GM23248 (cell line): ENCODE measurements at regions not wholly inside any gene's neighbourhood (a gene's known extent, or its start where the extent isn't known, plus 50 kb on each side); places are given as distances from the start of the nearest gene placed in this dataset.

Experiments
- DNase-seq: peaks from one replicate; pipeline ENCODE4 v3.0.0-alpha.2; 2015
- H2AFZ ChIP-seq: fragments of 200-600 bp; sonication (generic); 2 replicates; pipeline ENCODE4 v1.6.1; 2016; ENCODE audit warnings: antibody characterized with exemption
- H3F3A ChIP-seq: fragments of 200-600 bp; sonication (generic); 2 replicates; pipeline ENCODE4 v1.6.1; 2016; ENCODE audit warnings: mild to moderate bottlenecking, antibody characterized with exemption, mixed run types; ENCODE audit not compliant: insufficient read depth
- H3K27ac ChIP-seq: fragments of 200-600 bp; sonication (generic); 2 replicates; pipeline ENCODE4 v1.5.1; 2016; ENCODE audit warnings: mild to moderate bottlenecking
- H3K27me3 ChIP-seq: fragments of 200-600 bp; sonication (generic); replicated peaks from 2 replicates; pipeline ENCODE4 v1.6.1; 2016; ENCODE audit warnings: mild to moderate bottlenecking; ENCODE audit not compliant: insufficient read depth
- H3K36me3 ChIP-seq: fragments of 200-600 bp; sonication (generic); 2 replicates; pipeline ENCODE4 v1.6.1; 2016; ENCODE audit warnings: low read depth, mild to moderate bottlenecking
- H3K4me1 ChIP-seq: fragments of 200-600 bp; sonication (generic); 2 replicates; pipeline ENCODE4 v1.6.1; 2016; ENCODE audit warnings: mild to moderate bottlenecking; ENCODE audit not compliant: insufficient read depth
- H3K4me2 ChIP-seq: fragments of 200-600 bp; sonication (generic); one replicate; pipeline ENCODE4 v1.6.1; 2016; ENCODE audit warnings: mild to moderate bottlenecking; ENCODE audit not compliant: unreplicated experiment
- H3K4me3 ChIP-seq: fragments of 200-600 bp; sonication (generic); 2 replicates; pipeline ENCODE4 v1.5.1; 2016; ENCODE audit warnings: mild to moderate bottlenecking
- H3K79me2 ChIP-seq: fragments of 200-600 bp; sonication (generic); 2 replicates; pipeline ENCODE4 v1.6.1; 2016; ENCODE audit warnings: mild to moderate bottlenecking; ENCODE audit not compliant: insufficient read depth
- H3K9ac ChIP-seq: fragments of 200-600 bp; sonication (generic); 2 replicates; pipeline ENCODE4 v1.6.1; 2016; ENCODE audit warnings: mild to moderate bottlenecking
- H3K9me2 ChIP-seq: fragments of 200-600 bp; sonication (generic); 2 replicates; pipeline ENCODE4 v1.6.1; 2016; ENCODE audit warnings: mixed run types, mild to moderate bottlenecking, moderate library complexity; ENCODE audit not compliant: insufficient read depth
- H3K9me3 ChIP-seq: fragments of 200-600 bp; sonication (generic); one replicate; pipeline ENCODE4 v1.6.1; 2017; ENCODE audit warnings: low read depth
- H4K20me1 ChIP-seq: fragments of 200-600 bp; sonication (generic); 2 replicates; pipeline ENCODE4 v1.6.0; 2016; ENCODE audit not compliant: insufficient read depth
- EZH2 ChIP-seq: fragments of 200-600 bp; sonication (generic); IDR thresholded peaks from 2 replicates; pipeline ENCODE4 v1.6.1; 2018; ENCODE audit warnings: antibody characterized with exemption, mild to moderate bottlenecking; ENCODE audit not compliant: insufficient read depth, poor library complexity, severe bottlenecking
- EZH2phosphoT487 ChIP-seq: fragments of 200-600 bp; sonication (generic); IDR thresholded peaks from 2 replicates; pipeline ENCODE4 v1.6.1; 2018; ENCODE audit warnings: antibody characterized with exemption, moderate library complexity, mild to moderate bottlenecking, low read depth; ENCODE audit not compliant: insufficient read depth
- WGBS, 2 experiments: methylation state at CpG; one replicate each; pipeline ENCODE4 v1.1.6; 2015 to 2017; ENCODE audit warnings: low lambda C conversion rate in 2 of 2, low coverage in 1 of 2; ENCODE audit errors: missing lambda C conversion rate in 2 of 2; 5-methylcytosine and 5-hydroxymethylcytosine counted together
- in situ Hi-C: fragments of 300-500 bp; cut with MboI; formaldehyde crosslinking; loops from 2 replicates; pipeline ENCODE4 v1.15.0; 2020

- no peak overlapping the region for H3K9ac ChIP-seq
- no peak for DNase-seq
Observed at GRCh38 chr1:168414914-168415313, 128.9 kb downstream of the XCL2 start.

DNA sequence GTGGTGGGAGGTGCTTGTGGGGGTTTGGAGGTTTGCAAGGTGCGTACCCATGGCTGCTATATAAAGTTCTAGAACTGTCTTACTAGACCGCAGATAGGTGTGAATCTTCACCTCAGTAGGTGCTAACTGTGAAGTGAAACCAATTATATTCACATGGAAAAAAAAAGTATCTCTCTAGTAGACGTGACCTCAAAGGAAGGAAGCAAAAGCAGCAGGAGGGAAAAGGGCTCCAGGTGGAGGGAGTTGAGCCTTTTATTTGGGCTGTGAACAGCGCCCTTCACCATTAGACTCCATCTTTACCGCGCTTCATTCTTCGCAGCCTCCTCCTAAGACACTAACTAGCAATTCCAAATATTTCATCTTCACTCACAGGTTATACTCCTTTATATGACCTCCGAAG, 129.8 kb downstream of the TBX19 start:
- H3K27ac ChIP-seq, result no peak overlapping the region
- H3K4me1 ChIP-seq, result no peaks in the 10 kb centered on the region
- no peak overlapping the region for H3K4me2 ChIP-seq
- H3F3A ChIP-seq, result no peaks in the 10 kb centered on the region
- no peak for DNase-seq
- no peak overlapping the region for H2AFZ ChIP-seq
- no peak overlapping the region for H3K9ac ChIP-seq
- no peaks in the 10 kb centered on the region for H4K20me1 ChIP-seq
- H3K9me2 ChIP-seq, result no peaks in the 10 kb centered on the region
- H3K79me2 ChIP-seq, result no peaks in the 10 kb centered on the region
- 0 out of 2 replicates have a peak, but pooled peaks cover 5% of the 10 kb centered on the region for H3K27me3 ChIP-seq
- H3K4me3 ChIP-seq, result no peak overlapping the region
- no peaks in the 10 kb centered on the region for H3K36me3 ChIP-seq
- H3K9me3 ChIP-seq, result no peaks in the 10 kb centered on the region
- WGBS, 2 experiments, result 87% methylated on average over 7 to 8 of the region's 8 CpGs
- in situ Hi-C loops, result no loop called here
- TF ChIP-seq EZH2phosphoT487 (no peak), EZH2 (no peak)

More at GRCh38 chr1:168414914-168415313, 128.9 kb downstream of the XCL2 start:
- peaks cover 6% of the 10 kb centered on the region for H3K4me1 ChIP-seq
- no peaks in the 10 kb centered on the region for H3K36me3 ChIP-seq
- H3K9me3 ChIP-seq, result no peaks in the 10 kb centered on the region
- H3K27ac ChIP-seq, result no peak overlapping the region
- no peak overlapping the region for H2AFZ ChIP-seq
- no peaks in the 10 kb centered on the region for H3K79me2 ChIP-seq
- H3K4me2 ChIP-seq, result no peak overlapping the region
- in situ Hi-C loops, result no loop called here
- H4K20me1 ChIP-seq, result no peaks in the 10 kb centered on the region
- TF ChIP-seq EZH2phosphoT487, result no peak
- no peak for TF ChIP-seq EZH2
- H3F3A ChIP-seq, result no peaks in the 10 kb centered on the region
- no peaks in the 10 kb centered on the region; the same call in 1 of the 2 replicates for H3K27me3 ChIP-seq
- 68 to 83% methylated on average over 2 of the region's 2 CpGs for WGBS, 2 experiments
- no peak overlapping the region for H3K4me3 ChIP-seq
- no peaks in the 10 kb centered on the region for H3K9me2 ChIP-seq

GRCh38 chr1:168408884-168409283, 128.2 kb downstream of the TBX19 start:
- no peak overlapping the region for H3K27ac ChIP-seq
- no peaks in the 10 kb centered on the region for H3K9me3 ChIP-seq
- H2AFZ ChIP-seq, result no peak overlapping the region
- H3F3A ChIP-seq, result no peaks in the 10 kb centered on the region
- WGBS, 2 experiments, result 40 to 43% methylated on average over 3 of the region's 3 CpGs
- H3K4me1 ChIP-seq, result no peaks in the 10 kb centered on the region
- H3K36me3 ChIP-seq, result no peaks in the 10 kb centered on the region
- in situ Hi-C loops, result no loop called here
- H4K20me1 ChIP-seq, result no peaks in the 10 kb centered on the region
- no peak overlapping the region for H3K9ac ChIP-seq
- no peak overlapping the region for H3K4me2 ChIP-seq
- no peaks in the 10 kb centered on the region for H3K79me2 ChIP-seq
- H3K4me3 ChIP-seq, result no peak overlapping the region
- 0 out of 2 replicates have a peak, but pooled peaks cover 5% of the 10 kb centered on the region for H3K27me3 ChIP-seq
- DNase-seq, result peak; percentile 37
- H3K9me2 ChIP-seq, result peaks cover 4% of the 10 kb centered on the region; the same call in 1 of the 2 replicates
- TF ChIP-seq EZH2phosphoT487, result no peak

GRCh38 chr1:168408539-168408865, 127.8 kb downstream of the TBX19 start:
- no peaks in the 10 kb centered on the region for H3K4me1 ChIP-seq
- H3K9me2 ChIP-seq, result peaks cover 4% of the 10 kb centered on the region; the same call in 1 of the 2 replicates
- no peaks in the 10 kb centered on the region for H3K36me3 ChIP-seq
- H3K27ac ChIP-seq, result no peak overlapping the region
- H3K27me3 ChIP-seq, result peaks cover 5% of the 10 kb centered on the region; the same call in 1 of the 2 replicates
- H2AFZ ChIP-seq, result no peak overlapping the region
- TF ChIP-seq EZH2 (no peak), EZH2phosphoT487 (no peak)
- H3K4me2 ChIP-seq, result no peak overlapping the region
- no peaks in the 10 kb centered on the region for H3K9me3 ChIP-seq
- no peak overlapping the region for H3K4me3 ChIP-seq
- H3K79me2 ChIP-seq, result no peaks in the 10 kb centered on the region
- in situ Hi-C loops, result no loop called here
- H3F3A ChIP-seq, result no peaks in the 10 kb centered on the region
- no peak overlapping the region for H3K9ac ChIP-seq
- no peaks in the 10 kb centered on the region for H4K20me1 ChIP-seq
- DNase-seq, result no peak
- WGBS, 2 experiments, result 75 to 78% methylated on average over 3 of the region's 3 CpGs

DNA sequence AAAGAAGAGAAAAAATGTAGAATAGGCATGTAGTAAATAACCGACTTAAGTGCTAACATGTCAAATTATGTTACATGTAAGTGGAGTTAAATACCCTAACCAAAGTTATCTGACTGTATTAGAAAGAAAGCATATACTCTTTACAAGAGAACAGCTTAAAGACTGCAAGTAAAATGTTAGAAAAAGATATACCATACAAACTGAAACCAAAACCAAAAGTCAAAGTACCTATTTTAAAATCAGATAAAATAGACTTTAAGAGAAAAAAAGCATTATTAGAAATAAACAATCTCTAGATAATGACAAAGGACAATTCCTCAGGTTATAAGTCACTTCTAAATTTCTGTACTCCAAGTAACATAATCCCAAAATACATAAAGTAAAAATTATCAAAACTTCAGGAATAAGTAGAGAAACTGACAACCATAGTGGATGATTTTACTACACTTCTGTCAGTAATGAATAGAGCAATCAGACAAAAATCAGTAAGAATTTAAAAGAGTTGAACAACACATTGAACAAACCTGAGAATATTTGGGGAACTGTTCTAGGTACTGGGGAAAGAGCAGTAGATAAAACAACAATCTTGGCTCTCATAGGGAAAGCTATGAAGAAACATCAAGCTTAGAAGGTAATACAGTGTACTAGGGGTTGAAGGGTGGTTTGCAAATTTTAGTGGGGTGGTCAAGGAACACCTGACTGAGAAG, 127.3 kb downstream of the TBX19 start:
- Histone ChIP-seq H2AFZ (no peak overlapping the region), H3K9me3 (no peaks in the 10 kb centered on the region), H3K9me2 (peaks cover 4% of the 10 kb centered on the region; the same call in 1 of the 2 replicates), H3K4me1 (no peaks in the 10 kb centered on the region), H3K27ac (no peak overlapping the region), H3K36me3 (no peaks in the 10 kb centered on the region), H3K27me3 (peaks cover 5% of the 10 kb centered on the region; the same call in 1 of the 2 replicates), H3K9ac (no peak overlapping the region), H4K20me1 (no peaks in the 10 kb centered on the region), H3F3A (no peaks in the 10 kb centered on the region), H3K4me3 (no peak overlapping the region), H3K4me2 (no peak overlapping the region), H3K79me2 (no peaks in the 10 kb centered on the region)
- no peak for DNase-seq
- in situ Hi-C loops, result no loop called here
- 88 to 96% methylated on average over 1 of the region's 1 CpG for WGBS, 2 experiments
- TF ChIP-seq EZH2 (no peak), EZH2phosphoT487 (no peak)
